SW 1271 (cell line): ENCODE measurements at regions not wholly inside any gene's neighbourhood (a gene's known extent, or its start where the extent isn't known, plus 50 kb on each side); places are given as distances from the start of the nearest gene placed in this dataset.

Experiments
- DNase-seq, 2 experiments: peaks; one replicate each; lab custom pipeline; 2025; lab: John Stamatoyannopoulos, UW

DNA sequence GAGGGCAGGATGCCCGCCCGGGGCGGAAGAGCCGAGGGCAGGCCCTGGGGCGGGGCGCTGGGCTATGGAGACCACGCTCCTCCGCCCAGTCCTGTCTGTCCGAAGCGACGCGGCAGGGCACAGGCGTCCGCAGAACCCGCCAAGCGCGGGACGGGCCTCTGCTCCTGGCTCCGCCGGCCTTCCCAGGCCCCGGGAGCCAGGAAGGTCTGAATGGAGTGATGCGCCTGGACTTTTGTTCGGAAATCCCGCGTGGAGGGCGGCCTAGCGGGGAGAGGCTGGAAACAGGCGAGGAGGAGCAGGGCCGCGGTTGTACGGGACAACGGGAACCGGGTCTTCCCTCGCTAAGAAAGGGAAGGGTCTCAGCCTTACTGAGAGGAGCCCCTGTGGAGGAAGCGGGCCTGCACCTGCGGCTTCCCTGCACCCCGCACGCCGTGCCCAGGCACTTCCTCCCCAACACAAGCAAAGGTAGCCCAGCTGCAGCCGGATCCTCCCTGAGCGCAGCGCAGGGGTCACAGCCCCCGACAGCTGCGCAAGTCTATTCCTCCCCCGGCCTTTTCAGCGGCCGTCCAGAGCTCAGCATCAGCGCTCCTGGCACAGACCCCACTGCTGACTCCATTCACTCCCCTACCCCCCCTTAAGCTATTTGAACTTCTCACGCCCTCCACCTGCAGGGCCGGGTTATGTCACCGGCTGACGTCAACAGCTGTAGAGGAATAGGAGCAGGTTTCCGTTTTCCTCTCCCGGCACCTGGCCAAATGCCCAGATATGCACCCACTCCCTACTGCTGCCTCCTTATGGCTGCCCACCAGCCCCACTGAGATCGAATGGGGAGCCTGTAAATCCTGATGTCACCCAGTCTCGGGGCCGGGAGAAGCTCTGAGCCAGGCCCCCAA is 143.2 kb upstream of the RET start:
- DNase-seq: no peak

DNA sequence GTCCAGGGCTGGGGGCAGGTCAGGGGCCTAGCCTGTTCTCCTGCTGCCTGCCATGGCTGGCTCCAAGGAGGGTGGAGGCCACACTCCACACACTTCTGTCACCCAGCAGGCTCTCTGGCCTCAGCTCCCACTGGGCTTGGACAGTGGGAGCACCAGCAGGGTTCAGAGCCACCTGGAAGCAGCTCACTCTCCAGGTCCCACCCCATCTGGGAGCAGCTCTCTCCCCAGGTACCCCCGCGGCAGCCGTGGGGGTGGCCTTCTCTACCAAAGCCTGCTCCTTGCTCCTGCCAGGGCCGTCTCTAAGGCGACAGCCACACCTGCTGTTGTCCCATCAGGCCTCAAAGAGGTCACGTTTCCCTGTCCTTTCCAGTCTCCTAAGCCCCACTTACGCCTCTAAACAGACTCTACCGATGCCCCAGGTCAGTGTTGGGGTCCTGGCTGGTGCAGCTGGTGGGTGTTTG is 142.5 kb upstream of the RET start:
- DNase-seq: no peak

DNA sequence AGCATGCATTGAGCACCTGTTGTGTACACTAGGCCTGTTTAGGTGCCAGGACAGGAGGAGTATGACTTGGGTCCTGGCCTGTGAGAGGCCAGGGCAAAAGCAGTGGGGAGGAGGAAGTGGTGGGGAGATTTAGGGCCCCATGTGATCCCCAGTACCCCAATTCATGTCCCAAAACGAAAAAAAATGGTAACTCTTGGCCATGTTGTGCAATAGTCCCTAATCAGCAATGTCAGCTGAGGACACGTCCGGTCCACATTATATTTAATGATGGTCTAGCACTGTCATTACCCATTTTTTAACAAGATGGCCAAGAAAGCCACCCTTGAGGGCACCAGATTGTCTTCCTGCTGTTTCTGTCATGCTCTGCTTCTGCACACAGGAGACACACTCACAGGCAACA is 142.0 kb upstream of the RET start:
- DNase-seq: no peak

DNA sequence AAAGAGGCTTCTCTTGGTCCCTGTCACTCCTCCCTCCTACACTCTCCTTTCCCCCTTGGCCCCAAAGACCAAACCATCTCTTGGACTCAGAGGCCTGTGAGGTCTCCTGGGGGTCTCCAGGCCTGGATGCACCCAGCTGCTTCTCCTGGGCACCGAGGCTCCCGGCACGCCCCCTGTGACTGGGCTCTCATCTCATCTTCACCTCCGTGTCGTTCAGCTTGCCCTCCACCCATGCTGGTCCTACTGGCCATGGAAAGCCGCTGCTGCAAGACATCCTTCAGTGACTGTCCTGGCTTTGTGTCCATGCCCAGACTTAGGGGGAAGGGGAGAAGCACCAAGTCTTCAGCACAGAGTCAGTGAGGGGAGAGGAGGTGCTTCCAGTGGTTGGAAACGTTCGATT is 141.4 kb upstream of the RET start:
- DNase-seq: no peak

DNA sequence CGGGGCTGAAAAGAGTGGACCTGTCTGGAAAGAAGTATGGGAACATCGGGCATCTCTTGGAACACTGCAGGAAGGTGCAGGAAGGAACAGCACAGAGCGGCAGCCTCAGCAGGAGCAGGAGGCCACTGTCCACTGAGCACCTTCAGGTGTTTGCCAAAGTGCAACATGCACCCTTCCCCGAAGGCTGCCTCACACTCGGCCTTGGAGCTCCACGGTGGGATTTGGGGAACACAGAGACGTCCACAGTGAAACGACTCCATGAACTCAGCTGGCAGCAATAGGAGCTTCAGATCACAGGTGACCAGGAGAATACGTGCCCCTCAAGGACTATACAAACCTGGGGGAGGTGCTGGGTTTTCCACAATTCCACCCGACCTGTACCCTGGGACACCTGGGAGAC is 140.3 kb upstream of the RET start:
- DNase-seq: no peak

DNA sequence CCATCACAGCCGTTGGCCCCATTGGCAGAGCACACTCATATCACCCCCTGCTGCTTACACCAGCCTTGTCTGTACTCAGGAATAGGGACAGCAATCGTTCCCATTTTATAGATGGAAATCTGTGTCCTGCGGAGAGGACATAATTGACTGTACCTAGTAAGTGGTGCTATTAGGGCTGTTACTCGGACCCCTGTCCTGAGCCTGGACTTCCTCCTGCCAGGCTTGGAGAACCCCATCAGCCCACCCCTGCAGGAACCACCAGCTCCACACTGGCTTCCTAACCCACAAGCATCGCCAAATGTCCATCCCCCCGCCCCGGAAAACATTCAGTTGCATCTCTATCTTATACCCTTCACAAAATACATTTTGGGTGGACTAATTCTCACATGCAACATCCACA is 139.8 kb upstream of the RET start:
- DNase-seq: no peak

DNA sequence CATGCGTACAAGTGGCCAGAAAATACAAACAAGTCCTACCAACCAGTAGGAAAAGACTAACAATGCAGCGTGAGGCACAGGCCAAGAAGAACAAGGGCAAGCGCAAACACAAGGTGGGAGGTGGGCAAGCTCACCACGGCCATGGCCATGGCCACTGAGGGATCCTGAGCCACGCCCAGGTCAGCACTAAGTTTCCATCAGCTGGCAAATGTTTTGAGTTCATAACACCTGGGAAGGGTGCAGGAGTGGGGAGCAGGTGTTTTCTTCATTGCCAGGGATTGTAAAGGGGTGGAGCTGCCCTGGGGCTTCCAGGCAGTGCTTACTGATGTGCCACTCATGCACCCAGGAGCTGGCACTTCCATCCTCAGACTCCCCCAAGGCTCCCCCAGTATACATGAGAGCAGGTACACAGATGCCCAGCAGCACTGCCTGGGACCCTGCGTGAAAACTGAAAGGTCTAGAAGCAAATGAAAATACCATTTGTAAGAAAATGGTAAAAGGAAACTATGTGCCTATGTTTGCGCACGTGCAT is 139.2 kb upstream of the RET start:
- no peak for DNase-seq

DNA sequence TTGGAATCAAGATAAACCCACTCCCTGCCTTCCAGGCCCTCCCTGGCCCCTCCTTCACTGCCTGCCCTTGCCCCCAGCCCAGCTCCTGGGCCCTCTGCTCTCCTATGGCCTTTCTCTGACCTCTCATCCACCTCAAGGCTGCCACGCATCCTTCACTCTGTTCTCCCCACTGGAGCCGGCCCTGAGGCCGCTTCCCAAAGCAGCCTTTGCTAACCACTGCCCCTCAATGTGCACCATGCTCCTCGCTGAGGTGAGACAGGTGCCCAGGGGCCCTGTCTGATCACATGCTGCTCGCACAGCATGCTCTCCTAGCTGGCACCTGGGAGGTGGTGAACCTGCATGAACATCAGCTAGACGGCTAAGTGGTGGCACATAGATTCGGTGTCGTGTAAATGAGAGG is 138.5 kb upstream of the RET start:
- DNase-seq: no peak

DNA sequence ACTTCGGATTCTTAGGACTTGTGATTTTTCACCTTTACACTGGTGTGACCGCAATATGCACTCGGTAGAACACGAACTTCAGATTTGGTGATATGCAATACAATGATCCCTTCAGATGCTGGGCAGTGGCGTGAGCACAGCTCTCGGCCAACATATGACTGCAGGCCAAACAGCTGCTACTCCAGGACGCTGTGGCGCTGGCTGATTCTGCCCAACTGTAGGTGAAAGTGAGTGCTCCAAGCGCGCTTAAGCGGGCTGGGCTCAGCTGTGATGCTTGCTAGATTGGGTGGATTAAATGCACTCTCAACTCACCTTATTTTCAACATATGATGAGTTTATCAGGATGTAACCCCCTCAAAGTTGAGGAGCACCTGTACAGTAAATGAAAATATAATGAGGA is 137.6 kb upstream of the RET start:
- no peak for DNase-seq

DNA sequence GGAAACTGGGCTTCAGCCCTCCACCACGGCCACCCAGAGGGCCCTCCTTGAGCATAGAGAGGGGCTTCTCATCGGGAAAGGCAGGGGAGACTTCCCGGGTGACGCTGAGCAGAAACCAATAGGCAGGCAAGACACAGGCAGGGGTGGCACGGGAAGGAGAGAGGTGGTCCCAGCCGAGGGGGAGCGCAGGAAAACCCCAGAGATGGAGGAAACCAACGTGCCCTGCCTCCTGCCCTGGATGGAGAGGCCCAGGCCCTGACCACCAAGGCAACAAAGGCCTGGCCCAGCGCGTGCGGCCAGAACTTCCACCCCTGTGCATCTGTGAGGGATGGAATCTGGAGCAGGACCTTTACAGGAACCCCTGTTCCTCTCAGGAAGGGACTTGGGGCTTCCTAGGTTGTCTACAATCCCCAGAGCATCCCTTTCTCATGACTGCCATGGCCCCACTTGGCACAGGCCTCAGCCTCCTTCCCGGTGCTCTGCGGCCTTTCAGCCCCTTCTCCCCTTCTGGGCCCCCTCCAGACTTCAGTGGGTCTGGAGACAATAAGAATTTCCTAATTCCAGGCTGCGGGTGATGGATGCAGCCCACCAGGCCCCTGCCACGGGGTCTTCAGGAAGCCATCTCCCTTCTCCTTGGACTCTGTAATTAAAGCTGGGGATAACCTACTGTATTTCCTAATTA is 137.0 kb upstream of the RET start:
- no peak for DNase-seq

DNA sequence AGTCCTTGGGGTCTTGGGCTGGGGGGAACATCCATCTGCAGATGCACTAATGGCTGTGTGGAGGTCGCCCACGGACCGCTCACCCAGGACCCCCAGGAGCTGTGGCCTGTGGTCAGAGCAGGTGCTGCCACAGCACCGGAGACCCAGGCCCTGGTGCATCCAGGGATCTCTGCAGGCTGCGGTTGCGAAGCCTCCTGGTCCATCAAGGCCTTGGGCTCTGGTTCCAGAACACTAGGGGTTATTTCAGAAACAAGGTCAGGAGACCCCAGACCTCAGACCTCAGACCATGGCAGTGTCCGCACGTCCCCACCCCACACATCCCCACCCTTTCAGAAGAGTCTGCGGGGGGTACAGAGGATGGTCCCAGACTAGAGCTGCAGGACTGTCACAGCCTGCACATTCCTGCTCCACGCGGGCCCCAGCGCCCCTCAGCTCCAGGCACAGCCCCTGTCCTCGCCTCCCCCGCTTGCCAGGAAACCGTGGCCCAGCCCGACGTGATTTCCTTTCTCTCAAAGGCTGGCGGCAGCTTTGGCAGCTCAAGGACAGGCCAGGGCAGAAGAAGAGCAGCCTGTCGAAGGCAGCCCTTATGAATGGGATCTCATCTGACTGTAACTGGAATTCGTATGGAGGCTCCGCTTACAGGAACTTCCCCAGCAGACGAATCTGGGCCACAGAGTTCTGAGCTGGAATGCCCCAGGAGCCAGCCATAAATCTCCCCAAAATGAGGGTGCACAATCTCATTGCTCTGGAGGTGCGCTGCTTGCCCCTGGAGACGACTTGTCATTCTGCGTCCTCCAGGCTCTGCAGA is 136.2 kb upstream of the RET start:
- DNase-seq: no peak

DNA sequence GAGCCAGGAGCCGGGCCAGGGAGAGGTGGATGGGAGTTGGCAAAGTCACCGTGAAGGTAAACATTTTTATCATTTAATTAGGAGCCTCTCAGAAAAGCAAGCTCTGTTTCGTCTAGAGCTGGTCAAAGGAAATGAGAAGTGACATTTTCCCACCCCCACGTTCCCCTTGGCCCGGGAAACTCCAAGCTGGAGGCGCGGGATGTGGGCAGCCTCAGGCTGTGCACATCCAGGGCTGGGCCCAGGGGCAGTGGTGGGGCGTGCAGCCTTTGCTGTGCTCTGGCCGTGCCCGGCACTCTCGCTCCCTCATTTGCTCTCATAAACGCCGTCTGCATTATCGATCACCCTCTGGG is 135.6 kb upstream of the RET start:
- no peak for DNase-seq

DNA sequence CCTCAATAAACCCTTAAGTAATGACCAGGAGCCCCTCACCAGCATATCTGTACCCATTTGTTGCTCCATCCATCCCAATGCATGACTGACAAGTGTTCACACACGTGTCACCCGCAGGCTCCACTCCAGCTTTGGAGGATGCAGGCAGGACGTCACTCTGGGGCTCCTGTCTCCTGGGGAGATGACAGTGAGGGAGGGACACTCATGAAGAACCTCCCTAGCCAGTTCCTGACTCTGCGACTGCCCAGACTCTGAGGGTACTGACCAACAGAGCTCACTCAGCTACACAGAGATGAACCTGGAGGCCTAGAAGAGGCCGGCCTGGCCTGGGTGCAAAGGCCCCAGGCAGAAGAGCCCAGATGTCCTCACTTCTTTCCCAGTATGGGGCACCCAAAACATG is 135.1 kb upstream of the RET start:
- DNase-seq: no peak

DNA sequence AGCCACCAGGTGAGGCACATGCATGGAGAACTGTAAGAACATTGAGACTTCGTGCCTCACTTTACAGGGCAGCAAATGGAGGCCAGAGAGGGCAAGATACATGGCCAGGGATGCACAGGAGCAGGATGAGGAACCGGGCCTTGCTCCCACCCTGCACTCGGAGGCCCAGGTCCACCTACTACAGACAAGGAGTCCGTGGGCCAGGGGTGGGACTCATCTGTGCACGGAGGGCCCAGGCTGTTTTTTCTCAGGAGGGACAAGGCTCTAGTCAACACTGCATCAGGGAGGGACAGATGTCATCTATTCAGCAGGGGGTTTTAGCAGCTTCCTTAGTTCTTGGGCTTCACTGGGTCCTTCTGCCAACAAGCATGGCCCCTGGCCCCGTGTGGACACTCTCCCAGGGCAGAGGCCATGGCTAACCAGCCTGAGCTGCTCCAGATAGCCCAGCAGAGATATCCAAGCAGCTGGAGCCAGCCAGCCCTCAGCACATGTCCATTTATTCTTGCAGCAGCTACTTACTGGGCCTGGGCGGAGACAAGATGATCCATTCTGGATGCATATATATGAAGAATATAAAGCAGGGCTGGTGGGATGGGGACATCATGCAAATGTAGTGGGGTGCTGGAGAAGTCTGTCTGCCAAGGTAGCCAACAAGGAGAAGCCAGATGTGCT is 134.5 kb upstream of the RET start:
- DNase-seq: no peak

DNA sequence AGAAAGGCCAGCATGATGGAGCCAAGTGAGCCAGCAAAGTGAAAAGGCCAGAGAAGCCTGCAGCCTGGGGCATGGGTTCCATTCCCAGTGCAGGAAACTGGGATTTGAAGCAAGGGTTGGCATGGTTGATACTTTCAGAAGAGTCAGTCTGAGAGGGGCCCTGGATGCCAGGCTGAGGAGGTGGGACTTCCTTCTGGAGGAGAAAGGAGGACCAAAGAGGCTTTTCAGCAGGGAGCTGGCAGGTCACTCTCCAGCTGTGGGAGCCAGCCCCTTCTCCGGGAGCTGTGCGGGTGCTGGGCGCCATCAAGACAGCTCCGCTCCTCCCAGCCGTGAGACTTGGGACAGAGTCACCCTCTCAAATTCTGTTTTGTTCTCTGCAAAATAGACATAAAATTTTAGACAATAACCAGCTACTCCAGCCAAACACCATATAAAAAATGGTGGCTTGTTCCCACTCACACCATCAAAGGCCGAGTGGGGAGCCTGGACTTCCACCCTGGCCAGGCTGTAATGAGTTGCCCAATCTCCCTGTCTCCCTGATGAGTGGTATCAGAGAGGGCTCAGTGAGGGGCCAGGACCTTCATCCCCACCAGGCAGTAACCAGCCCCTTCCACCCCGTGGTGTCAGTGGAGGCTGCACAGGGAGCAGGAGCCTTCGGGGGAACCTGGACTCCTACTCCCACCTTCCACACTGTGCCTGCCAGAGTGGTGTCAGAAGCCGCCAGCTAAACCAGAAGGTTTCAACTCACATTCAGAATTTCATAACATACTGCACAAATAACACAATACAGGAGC is 133.6 kb upstream of the RET start:
- DNase-seq: no peak

DNA sequence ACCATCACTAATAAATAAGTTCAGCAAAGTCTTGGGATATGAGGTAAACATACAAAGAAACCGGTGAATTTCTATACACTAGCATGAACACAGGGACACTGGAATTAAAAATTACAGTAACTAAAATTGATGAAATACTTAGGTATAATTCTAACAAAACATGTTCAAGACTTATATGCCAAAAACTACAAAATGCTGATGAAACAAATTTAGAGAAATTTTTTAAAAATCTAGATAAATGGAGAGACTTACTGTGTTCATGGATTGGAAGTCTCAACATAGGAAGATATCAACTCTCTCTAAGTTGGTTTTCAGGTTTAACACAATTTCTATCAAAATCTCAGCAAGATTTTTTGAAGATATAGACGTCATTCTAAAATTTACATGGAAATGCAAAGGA is 128.8 kb upstream of the RET start:
- DNase-seq: no peak

DNA sequence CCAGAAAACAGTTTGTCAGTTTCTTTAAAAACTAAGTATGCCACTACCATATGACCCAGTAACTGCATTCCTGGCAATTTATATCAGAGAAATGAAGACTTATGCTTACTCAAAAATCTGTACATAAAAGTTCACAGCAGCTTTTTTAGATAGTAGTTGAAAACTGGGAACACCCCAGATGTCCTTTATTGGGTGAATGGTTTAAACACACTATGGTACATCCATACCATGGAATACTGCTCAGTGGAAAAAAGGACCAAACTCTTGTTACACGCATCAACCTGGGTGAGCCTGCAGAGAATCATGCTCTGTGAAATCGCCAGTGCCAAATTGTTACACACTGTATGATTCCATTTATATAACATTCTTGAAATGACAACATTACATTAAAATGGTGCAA is 127.6 kb upstream of the RET start:
- DNase-seq: no peak

DNA sequence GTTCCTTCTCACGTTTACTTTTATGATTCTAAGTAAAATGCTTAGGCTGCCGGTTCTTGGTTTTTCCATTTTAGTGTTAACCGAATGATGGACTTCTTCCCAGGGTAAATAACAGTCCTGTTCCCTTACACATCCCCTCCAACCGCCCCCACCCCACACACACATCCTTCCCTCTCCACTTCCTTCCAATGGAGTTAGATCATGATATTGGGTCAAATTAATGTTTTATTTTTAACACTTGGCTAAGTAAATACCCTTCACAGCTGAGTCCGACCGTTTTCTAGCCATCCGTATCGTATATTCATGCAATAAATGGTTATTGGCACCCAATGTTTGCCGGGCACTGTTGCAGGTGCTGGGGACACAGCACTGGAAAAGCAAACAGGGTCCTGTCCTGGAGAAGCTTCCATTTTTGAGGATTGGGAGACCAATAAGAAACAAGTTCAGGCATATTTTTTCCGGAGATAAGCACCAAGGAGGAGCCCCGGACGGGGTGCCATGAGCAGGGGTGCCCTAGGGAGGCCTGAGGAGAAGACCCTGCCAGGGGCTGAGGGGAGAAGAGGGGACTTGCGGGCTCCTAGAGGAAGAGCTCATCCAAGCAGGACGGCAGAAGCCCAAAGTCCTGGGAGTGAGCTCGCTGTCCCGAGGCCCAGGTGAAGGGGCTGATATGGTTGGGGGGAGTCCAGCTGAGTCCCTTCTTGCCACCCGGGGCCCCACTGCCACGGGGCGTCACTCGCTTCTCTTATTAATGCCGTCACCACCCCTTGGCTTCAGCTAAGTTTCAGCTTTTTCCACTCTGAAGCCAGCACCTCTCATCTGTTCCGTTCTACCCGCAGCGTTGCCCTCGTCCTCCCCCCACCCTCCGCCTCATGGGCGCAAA is 126.0 kb upstream of the RET start:
- DNase-seq: no peak

DNA sequence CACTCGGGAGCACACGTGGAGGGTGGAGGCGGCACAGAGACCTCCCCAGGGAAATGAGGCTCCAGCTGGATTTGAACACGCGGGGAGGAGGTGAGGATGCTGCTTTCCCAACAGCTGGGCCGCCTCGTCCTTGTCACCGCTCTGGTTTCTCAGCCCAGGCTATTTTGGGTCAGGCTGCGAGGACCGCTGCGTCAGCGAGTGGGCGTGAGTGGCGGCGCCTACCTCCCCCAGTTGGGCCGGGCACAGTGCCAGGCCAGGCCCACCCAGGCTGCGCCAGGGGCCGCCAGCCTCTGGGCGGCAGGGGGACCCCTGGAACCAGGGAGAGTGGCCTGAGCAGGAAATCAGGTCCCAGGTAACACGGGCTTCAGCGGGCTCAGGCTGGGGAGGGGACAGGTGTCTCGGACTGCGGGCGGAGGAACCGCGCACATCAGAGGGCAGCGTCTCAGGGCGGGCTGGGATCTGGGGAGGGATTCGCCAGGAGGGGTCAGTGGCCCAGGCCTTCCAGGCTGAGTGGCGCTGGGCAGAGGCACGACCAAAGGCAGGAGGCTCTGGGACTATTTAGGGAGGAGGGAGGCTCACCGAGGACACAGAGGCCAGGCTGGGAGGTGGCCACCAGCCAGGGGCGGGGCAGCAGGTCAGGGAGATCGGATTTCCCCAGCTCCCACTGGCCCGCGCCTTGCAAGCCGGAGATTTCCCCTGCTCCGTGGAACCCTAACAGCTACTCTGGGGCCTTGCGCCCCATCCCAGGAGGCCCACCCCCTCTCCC is 125.2 kb upstream of the RET start:
- no peak for DNase-seq
